H1 (cell line): ENCODE measurements at regions not wholly inside any gene's neighbourhood (a gene's known extent, or its start where the extent isn't known, plus 50 kb on each side); places are given as distances from the start of the nearest gene placed in this dataset.

Experiments used
- CTCF ChIA-PET: fragments of 300-600 bp; sonication (Branson Sonifier 250); formaldehyde crosslinking; loops from one replicate; lab custom pipeline; 2021; ENCODE audit not compliant: partially characterized antibody; lab: Charles Lee
- POLR2A ChIA-PET: fragments of 300-600 bp; sonication (Branson Sonifier 250); formaldehyde crosslinking; loops from one replicate; lab custom pipeline; 2021; ENCODE audit warnings: inconsistent platforms; ENCODE audit not compliant: partially characterized antibody; lab: Charles Lee
- DNase-seq, 2 experiments: peaks; one replicate each; pipeline versions ENCODE4 v3.0.0 to v3.0.0-alpha.2; 2010 to 2022; ENCODE audit warnings: low spot score in 2 of 2, low read depth in 1 of 2, mixed read lengths in 1 of 2
- FAIRE-seq: peaks from 2 replicates; lab custom pipeline; 2011; peaks lifted over from hg19 to GRCh38; lab: Jason Lieb, UNC
- H2AFZ ChIP-seq: 2 replicates; pipeline ENCODE4 v1.8.1; 2012; ENCODE audit warnings: low read length, inconsistent platforms
- H2AK5ac ChIP-seq: 2 replicates; pipeline ENCODE4 v1.6.1; 2013; ENCODE audit warnings: low read depth, low read length
- H2BK120ac ChIP-seq: replicated peaks from 2 replicates; pipeline ENCODE3; 2013; ENCODE audit warnings: low read depth, low read length, inconsistent platforms
- H2BK12ac ChIP-seq: 2 replicates; pipeline ENCODE4 v1.6.1; 2013; ENCODE audit warnings: low read depth, low read length
- H2BK15ac ChIP-seq: 2 replicates; pipeline ENCODE4 v1.6.1; 2013; ENCODE audit warnings: low read length
- H2BK20ac ChIP-seq: 2 replicates; pipeline ENCODE4 v1.6.1; 2013; ENCODE audit warnings: low read length
- H2BK5ac ChIP-seq: 2 replicates; pipeline ENCODE4 v1.6.1; 2013; ENCODE audit warnings: low read depth, low read length
- H3K14ac ChIP-seq: 2 replicates; pipeline ENCODE4 v1.6.1; 2013; ENCODE audit warnings: inconsistent platforms; ENCODE audit not compliant: insufficient read length
- H3K18ac ChIP-seq: 2 replicates; pipeline ENCODE4 v1.6.1; 2013; ENCODE audit warnings: low read length; ENCODE audit errors: extremely low read depth
- H3K23ac ChIP-seq: 2 replicates; pipeline ENCODE4 v1.6.1; 2013; ENCODE audit warnings: inconsistent platforms; ENCODE audit not compliant: insufficient read length
- H3K23me2 ChIP-seq: 2 replicates; pipeline ENCODE4 v1.6.1; 2013; ENCODE audit warnings: low read depth, low read length
- H3K27ac ChIP-seq: 2 replicates; pipeline ENCODE4 v1.6.1; 2011; ENCODE audit warnings: low read depth, low read length, inconsistent platforms
- H3K27me3 ChIP-seq, 4 experiments: replicated peaks in 1 of 4; 1 replicate in 1 of 4; 2 replicates in 3 of 4; pipeline versions ENCODE4 v1.6.1 to v1.8.1; 2011 to 2013; ENCODE audit warnings: low read length in 3 of 4, mild to moderate bottlenecking in 3 of 4, inconsistent platforms in 2 of 4, mixed read lengths in 2 of 4, moderate library complexity in 1 of 4; ENCODE audit not compliant: control insufficient read depth in 3 of 4, insufficient read depth in 3 of 4; ENCODE audit errors: extremely low read depth in 1 of 4
- H3K36me3 ChIP-seq, 4 experiments: 2 replicates each; pipeline versions ENCODE4 v1.6.1 to v1.8.1; 2011 to 2013; ENCODE audit warnings: mild to moderate bottlenecking in 4 of 4, low read length in 3 of 4, moderate library complexity in 2 of 4, control low read depth in 1 of 4, inconsistent platforms in 1 of 4; ENCODE audit not compliant: insufficient read depth in 4 of 4, control insufficient read depth in 2 of 4
- H3K4ac ChIP-seq: replicated peaks from 2 replicates; pipeline ENCODE3; 2013; ENCODE audit warnings: low read length, low read depth, mixed read lengths, inconsistent platforms; ENCODE audit not compliant: insufficient read length
- H3K4me1 ChIP-seq, 4 experiments: replicated peaks in 1 of 4; 1 replicate in 1 of 4; 2 replicates in 3 of 4; pipeline versions ENCODE4 v1.6.1 to v1.8.1; 2011 to 2013; ENCODE audit warnings: low read length in 3 of 4, inconsistent platforms in 2 of 4, mixed read lengths in 1 of 4; ENCODE audit not compliant: insufficient read depth in 4 of 4, control insufficient read depth in 3 of 4
- H3K4me2 ChIP-seq, 2 experiments: 2 replicates each; pipeline versions ENCODE4 v1.6.1 to v1.8.1; 2011 to 2013; ENCODE audit warnings: low read depth in 2 of 2, low read length in 2 of 2, control low read depth in 1 of 2, inconsistent platforms in 1 of 2, mild to moderate bottlenecking in 1 of 2; ENCODE audit not compliant: insufficient read depth in 1 of 2
- H3K4me3 ChIP-seq, 4 experiments: fragments of 200-600, 300-600 bp in 1 of 4; sonication (generic), shearing (Covaris generic), sonication (Bioruptor Twin) in 1 of 4; 2 replicates each; pipeline versions ENCODE4 v1.5.1 to v1.8.1; 2011 to 2016; ENCODE audit warnings: low read length in 4 of 4, low read depth in 3 of 4, control low read depth in 2 of 4, inconsistent platforms in 2 of 4, mild to moderate bottlenecking in 2 of 4, mixed read lengths in 1 of 4, moderate library complexity in 1 of 4; ENCODE audit not compliant: insufficient read depth in 2 of 4; ENCODE audit errors: extremely low read depth in 1 of 4
- H3K56ac ChIP-seq: replicated peaks from 2 replicates; pipeline ENCODE3; 2013; ENCODE audit warnings: low read depth, mild to moderate bottlenecking, mixed read lengths, low read length, inconsistent platforms; ENCODE audit not compliant: insufficient read length
- H3K79me1 ChIP-seq: 2 replicates; pipeline ENCODE4 v1.6.1; 2013; ENCODE audit warnings: low read depth, low read length, control low read depth
- H3K79me2 ChIP-seq, 2 experiments: 2 replicates each; pipeline versions ENCODE4 v1.6.1 to v1.8.1; 2012 to 2013; ENCODE audit warnings: low read length in 2 of 2, mild to moderate bottlenecking in 2 of 2, inconsistent platforms in 1 of 2; ENCODE audit not compliant: insufficient read depth in 2 of 2, control insufficient read depth in 1 of 2
- H3K9ac ChIP-seq, 4 experiments: replicated peaks in 1 of 4; 1 replicate in 1 of 4; 2 replicates in 3 of 4; pipeline versions ENCODE4 v1.6.1 to v1.8.1; 2011 to 2013; ENCODE audit warnings: low read depth in 3 of 4, low read length in 3 of 4, control low read depth in 2 of 4, mild to moderate bottlenecking in 2 of 4, moderate library complexity in 2 of 4, inconsistent platforms in 1 of 4; ENCODE audit errors: extremely low read depth in 1 of 4
- H3K9me3 ChIP-seq, 2 experiments: 2 replicates each; pipeline versions ENCODE4 v1.6.1 to v1.8.1; 2012 to 2013; ENCODE audit warnings: mild to moderate bottlenecking in 2 of 2, moderate library complexity in 2 of 2, control low read depth in 1 of 2, inconsistent platforms in 1 of 2, low read depth in 1 of 2, low read length in 1 of 2, mixed read lengths in 1 of 2; ENCODE audit not compliant: insufficient read depth in 2 of 2
- H4K20me1 ChIP-seq, 2 experiments: replicated peaks in 1 of 2; 2 replicates each; pipeline versions ENCODE3 to v1.8.1; 2011 to 2013; ENCODE audit warnings: inconsistent platforms in 2 of 2, low read length in 2 of 2, mild to moderate bottlenecking in 1 of 2; ENCODE audit not compliant: insufficient read depth in 2 of 2, control insufficient read depth in 1 of 2
- H4K5ac ChIP-seq: 2 replicates; pipeline ENCODE4 v1.6.1; 2013; ENCODE audit warnings: low read length, low read depth, mixed read lengths, inconsistent platforms; ENCODE audit not compliant: insufficient read length
- H4K8ac ChIP-seq: 2 replicates; pipeline ENCODE4 v1.8.0; 2013; ENCODE audit warnings: mild to moderate bottlenecking, moderate library complexity, low read length, inconsistent platforms; ENCODE audit not compliant: insufficient read depth; ENCODE audit errors: extremely low read depth
- H4K91ac ChIP-seq: replicated peaks from 2 replicates; pipeline ENCODE3; 2013; ENCODE audit warnings: low read length, mixed read lengths, inconsistent platforms; ENCODE audit not compliant: insufficient read length
- CBX5 ChIP-seq: fragments of 300-800, 300-1000 bp; sonication (generic); IDR thresholded peaks from 2 replicates; pipeline ENCODE4 v1.7.1; 2016; ENCODE audit warnings: antibody characterized with exemption, low read length, low read depth
- TAF7 ChIP-seq: optimal IDR thresholded peaks from 2 replicates; pipeline ENCODE3; 2011; ENCODE audit warnings: low read depth, mild to moderate bottlenecking, inconsistent platforms, low read length, moderate library complexity, borderline replicate concordance

- Histone ChIP-seq H3K36me3 (no peaks in the 10 kb centered on the region), H3K4me1 (peaks cover 0 to 6% (median 2%) of the 10 kb centered on the region in 4 experiments; a peak in 3 of 7 replicates), H2AK5ac (no peak overlapping the region), H3K9me3 (peaks cover 0 to 3% of the 10 kb centered on the region in 2 experiments; a peak in 1 of 4 replicates), H3K23ac (no peak overlapping the region), H4K8ac (no peak overlapping the region), H3K18ac (peak overlapping the region; percentile 26; the same call in 1 of the 2 replicates), H2BK120ac (no peak overlapping the region), H2BK12ac (no peak overlapping the region), H3K23me2 (peaks cover 21% of the 10 kb centered on the region), H2BK15ac (no peak overlapping the region), H3K4me2 (peak overlapping the region; percentile 81 to 99), H3K27ac (peak overlapping the region; percentile 84; the same call in 1 of the 2 replicates), H3K27me3 (no peaks in the 10 kb centered on the region), H4K20me1 (no peaks in the 10 kb centered on the region), H3K79me1 (no peaks in the 10 kb centered on the region), H2BK5ac (no peak overlapping the region), H4K91ac (no peak overlapping the region), H3K4me3 (peak overlapping the region in 3 of 4 experiments; percentile 78 to 96 (median 88); a peak in 5 of 8 replicates), H2AFZ (no peak overlapping the region), H3K79me2 (peaks cover 0 to 6% of the 10 kb centered on the region in 2 experiments; a peak in 1 of 4 replicates), H3K4ac (no peak overlapping the region), H2BK20ac (no peak overlapping the region), H3K56ac (no peak overlapping the region), H3K14ac (no peak overlapping the region), H4K5ac (peak overlapping the region; percentile 73), H3K9ac (peak overlapping the region in 2 of 4 experiments; percentile 63 to 97; a peak in 2 of 7 replicates)
- DNase-seq (no peak), FAIRE-seq (no peak)
- ChIA-PET CTCF (interaction anchor here (0.9 to 2.4 kb wide), 4 partner anchors 10 to 86 kb away, joined by 3 to 9 read pairs (median 4); no protein-coding TSS in a partner anchor), POLR2A (interaction anchor here (0.6 to 11.2 kb wide), 26 partner anchors 10 to 1790 kb away, joined by 3 to 959 read pairs (median 34); partner anchors contain the start of gene ZNF165)
- TF ChIP-seq TAF7 (peak; percentile 63), CBX5 (no peak)
Measured at GRCh38 chr6:27811451-27811772, 100.8 kb downstream of the OR2B2 start.
